ES-I3 (cell line): ENCODE measurements at regions not wholly inside any gene's neighbourhood (a gene's known extent, or its start where the extent isn't known, plus 50 kb on each side); places are given as distances from the start of the nearest gene placed in this dataset.

Source experiments
- H3K36me3 ChIP-seq: 2 replicates; pipeline ENCODE4 v1.6.1; 2013; ENCODE audit warnings: mild to moderate bottlenecking, low read length, control low read depth, moderate library complexity; ENCODE audit not compliant: insufficient read depth
- H3K4me1 ChIP-seq: 2 replicates; pipeline ENCODE4 v1.6.1; 2013; ENCODE audit warnings: mild to moderate bottlenecking, control low read depth, low read length; ENCODE audit not compliant: insufficient read depth
- H3K9ac ChIP-seq: 2 replicates; pipeline ENCODE4 v1.6.1; 2013; ENCODE audit warnings: low read depth, mild to moderate bottlenecking, low read length, moderate library complexity
- H3K9me3 ChIP-seq: 2 replicates; pipeline ENCODE4 v1.6.1; 2013; ENCODE audit warnings: mild to moderate bottlenecking, low read length, moderate library complexity; ENCODE audit not compliant: control insufficient read depth, insufficient read depth

DNA sequence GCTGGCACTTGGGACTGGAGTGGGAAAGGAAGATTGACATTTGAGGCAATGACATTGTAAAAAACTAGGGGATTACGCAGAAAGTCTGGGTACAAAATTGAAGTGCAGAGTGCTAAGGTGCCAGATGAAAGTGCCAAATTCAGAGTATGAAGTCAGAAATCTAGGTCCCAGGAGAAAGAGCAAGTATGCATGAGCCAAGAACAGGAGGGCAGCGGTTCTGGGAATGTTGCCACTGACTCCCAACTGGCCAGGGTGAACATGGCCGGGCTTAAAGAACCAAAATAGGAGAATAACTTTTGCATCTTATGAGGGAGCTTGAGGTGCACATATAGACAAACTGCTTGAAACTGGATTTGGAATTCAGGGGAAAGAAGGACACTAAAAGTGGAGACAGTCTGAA is 495.8 kb upstream of the KLF12 start:
- Histone ChIP-seq H3K9me3 (peaks cover 2% of the 10 kb centered on the region; the same call in 1 of the 2 replicates), H3K9ac (no peak overlapping the region), H3K4me1 (no peaks in the 10 kb centered on the region), H3K36me3 (no peaks in the 10 kb centered on the region)

DNA sequence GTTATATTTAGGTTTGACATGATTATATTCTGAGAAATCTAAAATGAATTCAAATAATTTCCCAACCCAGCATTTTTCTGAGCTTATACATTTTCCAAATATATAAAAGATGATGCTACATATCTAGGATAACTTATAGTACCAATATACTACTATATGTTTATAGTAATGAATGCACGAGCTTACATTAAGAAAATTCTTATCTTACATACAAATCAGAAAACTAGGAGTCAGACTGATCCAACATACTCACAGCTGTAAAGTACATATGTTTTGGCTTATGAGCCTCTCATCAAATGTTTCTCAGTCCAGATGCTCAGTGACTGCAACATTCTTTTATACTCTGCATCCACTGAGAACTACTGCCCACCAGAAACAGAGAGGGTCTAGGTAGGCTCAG is 491.3 kb upstream of the KLF12 start:
- Histone ChIP-seq H3K36me3 (no peaks in the 10 kb centered on the region), H3K9ac (no peak overlapping the region), H3K4me1 (peaks cover 7% of the 10 kb centered on the region; the same call in 1 of the 2 replicates), H3K9me3 (peaks cover 2% of the 10 kb centered on the region)

GRCh38 chr13:74623761-74624160 is 489.6 kb upstream of the KLF12 start:
- Histone ChIP-seq H3K36me3 (no peaks in the 10 kb centered on the region), H3K9ac (no peak overlapping the region), H3K4me1 (peaks cover 7% of the 10 kb centered on the region; the same call in 1 of the 2 replicates), H3K9me3 (no peaks in the 10 kb centered on the region; the same call in 1 of the 2 replicates)

- H3K4me1 ChIP-seq = peaks cover 7% of the 10 kb centered on the region; the same call in 1 of the 2 replicates
- no peaks in the 10 kb centered on the region; the same call in 1 of the 2 replicates for H3K9me3 ChIP-seq
- no peak overlapping the region for H3K9ac ChIP-seq
- no peaks in the 10 kb centered on the region for H3K36me3 ChIP-seq
Measured at GRCh38 chr13:74622284-74622683, 488.1 kb upstream of the KLF12 start.

DNA sequence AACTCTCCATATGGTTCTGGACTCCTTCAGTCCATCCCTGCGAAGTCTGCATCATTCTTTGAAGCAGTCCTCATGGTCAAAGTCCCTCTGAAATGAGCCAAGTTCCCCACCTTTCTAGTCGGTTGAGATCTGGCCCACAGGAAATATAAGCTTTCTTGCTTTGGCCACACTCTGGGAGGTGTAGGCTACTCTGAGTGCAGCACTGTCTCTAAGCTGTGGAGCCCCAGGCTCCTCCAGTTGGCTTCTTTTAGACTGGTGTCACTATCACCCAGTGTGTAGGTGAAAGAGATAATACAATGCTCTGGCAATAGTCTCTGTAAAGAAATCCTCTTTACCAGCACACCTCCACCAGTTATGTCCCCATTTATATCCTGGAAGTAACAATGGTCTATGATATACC is 486.5 kb upstream of the KLF12 start:
- Histone ChIP-seq H3K9ac (no peak overlapping the region), H3K9me3 (no peaks in the 10 kb centered on the region; the same call in 1 of the 2 replicates), H3K4me1 (peaks cover 7% of the 10 kb centered on the region; the same call in 1 of the 2 replicates), H3K36me3 (no peaks in the 10 kb centered on the region)

DNA sequence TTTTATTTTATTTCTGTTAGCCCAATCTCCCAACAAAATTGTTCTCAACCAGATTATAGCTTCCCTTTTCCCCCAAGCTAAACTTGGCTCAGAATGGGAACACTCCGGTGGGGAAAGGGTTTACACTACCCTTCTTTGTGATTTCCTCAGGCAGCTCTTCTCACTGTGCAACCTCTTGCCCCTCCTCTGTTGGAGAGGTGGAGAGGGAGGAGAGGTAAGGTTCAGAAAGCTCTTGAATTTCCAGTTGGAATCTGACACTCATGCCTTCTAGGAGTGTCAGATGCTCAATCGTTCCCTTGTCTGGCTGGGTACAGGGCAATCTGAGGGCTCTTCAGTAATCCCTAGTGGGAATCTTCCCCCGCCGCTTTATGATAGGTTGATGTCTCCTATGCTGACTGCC is 486.1 kb upstream of the KLF12 start:
- Histone ChIP-seq H3K4me1 (peaks cover 7% of the 10 kb centered on the region; the same call in 1 of the 2 replicates), H3K36me3 (no peaks in the 10 kb centered on the region), H3K9me3 (no peaks in the 10 kb centered on the region; the same call in 1 of the 2 replicates), H3K9ac (no peak overlapping the region)

DNA sequence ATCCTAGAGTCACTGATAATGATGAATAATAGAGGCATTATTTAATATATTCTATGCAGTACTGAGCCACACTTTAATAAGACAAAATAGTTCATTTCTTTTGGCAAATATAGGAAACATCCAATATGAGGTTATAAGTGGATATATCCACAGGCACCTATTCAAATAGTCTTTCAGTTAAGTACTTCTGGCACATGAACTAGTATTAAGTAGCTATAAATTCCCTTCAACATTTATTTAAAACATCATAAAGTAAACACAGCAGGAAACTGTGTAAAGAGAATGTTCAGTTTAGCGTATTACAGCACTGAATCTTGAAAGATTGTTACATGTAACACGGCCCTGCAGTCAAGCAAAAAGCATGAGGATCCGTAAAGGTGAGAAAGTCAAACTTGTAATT is 463.3 kb upstream of the KLF12 start:
- H3K36me3 ChIP-seq = no peaks in the 10 kb centered on the region
- peaks cover 4% of the 10 kb centered on the region; the same call in 1 of the 2 replicates for H3K4me1 ChIP-seq
- no peaks in the 10 kb centered on the region for H3K9me3 ChIP-seq
- no peak overlapping the region for H3K9ac ChIP-seq

- Histone ChIP-seq H3K36me3 (no peaks in the 10 kb centered on the region), H3K9me3 (no peaks in the 10 kb centered on the region), H3K4me1 (peaks cover 4% of the 10 kb centered on the region; the same call in 1 of the 2 replicates), H3K9ac (no peak overlapping the region)
Measured at GRCh38 chr13:74596691-74597090, 462.5 kb upstream of the KLF12 start.

DNA sequence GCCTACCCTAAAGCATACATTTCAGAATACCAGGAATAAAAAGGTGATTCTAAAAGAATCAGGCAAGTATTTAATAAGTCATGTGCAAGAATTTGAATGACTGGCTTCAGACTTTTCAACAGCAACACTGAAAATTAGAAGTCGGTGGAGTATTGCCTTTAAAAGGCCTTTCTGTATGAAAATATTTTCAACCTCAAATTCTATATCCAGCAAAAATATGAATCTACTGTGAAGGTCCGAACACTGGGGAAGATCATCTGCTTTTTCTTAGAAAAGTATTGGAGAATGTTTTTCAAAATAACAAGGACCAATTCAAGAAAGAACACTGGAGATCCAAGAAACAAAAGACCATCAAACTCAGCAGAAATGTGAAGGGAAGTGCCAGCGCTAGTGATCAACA is 459.5 kb upstream of the KLF12 start:
- Histone ChIP-seq H3K36me3 (no peaks in the 10 kb centered on the region), H3K9ac (no peak overlapping the region), H3K9me3 (no peaks in the 10 kb centered on the region), H3K4me1 (peaks cover 4% of the 10 kb centered on the region; the same call in 1 of the 2 replicates)

DNA sequence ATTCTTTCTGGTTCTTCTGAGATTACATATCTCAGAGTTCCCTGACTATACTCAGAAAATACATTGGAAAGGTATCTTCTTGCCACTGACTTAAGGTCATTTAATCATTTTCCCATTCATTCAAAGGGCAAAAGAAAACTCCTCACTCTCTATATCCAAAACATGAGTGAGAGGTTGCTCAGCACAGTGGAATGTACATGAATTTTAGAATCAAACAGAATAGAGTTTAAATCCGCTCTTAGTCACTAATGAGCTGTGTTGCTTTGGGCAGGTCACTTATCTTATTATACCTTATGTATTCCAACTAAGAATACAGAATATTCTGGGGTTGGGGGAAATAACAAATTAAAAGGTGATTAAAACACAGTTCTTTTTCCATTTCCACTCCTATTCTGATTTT is 452.6 kb upstream of the KLF12 start:
- Histone ChIP-seq H3K9me3 (no peaks in the 10 kb centered on the region), H3K9ac (no peak overlapping the region), H3K4me1 (no peaks in the 10 kb centered on the region), H3K36me3 (no peaks in the 10 kb centered on the region)

GRCh38 chr13:74576420-74576819 is 442.2 kb upstream of the KLF12 start:
- no peaks in the 10 kb centered on the region for H3K36me3 ChIP-seq
- peak overlapping the region; percentile 46; the same call in 1 of the 2 replicates for H3K9ac ChIP-seq
- 0 out of 2 replicates have a peak, but pooled peaks cover 4% of the 10 kb centered on the region for H3K4me1 ChIP-seq
- H3K9me3 ChIP-seq = no peaks in the 10 kb centered on the region

DNA sequence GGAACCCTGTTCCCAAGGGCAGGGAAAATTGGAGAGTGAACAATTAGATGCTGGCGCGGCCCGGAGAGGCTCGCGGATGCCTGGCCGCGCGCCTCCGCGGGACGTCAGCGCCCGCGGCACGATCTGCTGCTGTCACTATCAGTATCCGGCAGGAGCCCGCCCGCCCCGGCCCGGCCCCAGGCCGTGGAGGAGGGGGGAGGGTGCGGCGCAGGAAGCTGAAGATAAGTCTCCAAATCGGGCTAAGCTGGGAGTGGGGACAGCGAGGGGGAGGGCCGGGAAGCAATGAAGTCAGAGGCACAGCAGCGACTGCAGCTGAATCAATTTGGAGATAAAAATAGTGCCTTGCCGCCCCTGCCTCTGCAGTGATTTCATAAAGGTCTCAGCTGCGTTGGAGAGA is 441.5 kb upstream of the KLF12 start:
- H3K36me3 ChIP-seq = no peaks in the 10 kb centered on the region
- H3K4me1 ChIP-seq = 0 out of 2 replicates have a peak, but pooled peaks cover 6% of the 10 kb centered on the region
- H3K9me3 ChIP-seq = no peaks in the 10 kb centered on the region
- H3K9ac ChIP-seq = peak overlapping the region; percentile 46

DNA sequence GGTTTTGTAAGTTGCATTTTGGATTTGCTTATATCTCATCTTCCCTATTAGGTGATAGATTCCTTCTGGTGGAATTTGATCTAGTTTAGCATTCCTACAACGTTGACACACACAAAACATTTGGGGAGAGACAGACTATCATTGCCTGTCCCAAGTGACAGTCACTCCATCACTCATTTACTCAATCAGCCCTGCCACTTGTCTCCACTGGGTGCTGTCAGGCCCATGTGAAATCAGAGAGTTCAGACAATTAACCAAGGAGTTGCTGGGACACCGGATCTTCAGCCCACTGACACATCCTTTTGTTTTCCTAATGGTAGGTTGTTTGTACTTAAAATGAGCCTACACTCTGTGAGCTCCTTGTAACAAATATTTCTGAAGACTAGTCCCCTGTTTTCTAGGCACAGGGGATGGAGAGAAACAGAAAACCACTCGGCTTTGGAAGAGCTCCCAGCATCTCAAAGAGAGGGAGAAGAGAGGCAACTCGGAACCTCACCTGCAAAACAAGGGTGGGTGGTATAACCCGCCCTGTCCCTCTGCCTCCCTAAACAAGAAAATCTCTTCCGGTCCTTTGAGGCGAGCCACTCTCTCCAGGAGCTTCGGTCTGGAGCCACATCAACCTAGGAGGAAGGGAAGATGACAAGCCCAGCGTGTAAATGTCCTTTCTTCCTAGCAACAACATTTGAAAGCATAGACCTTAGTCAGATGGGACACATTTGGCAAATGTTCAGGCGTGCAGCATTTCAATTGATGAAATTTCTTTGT is 440.9 kb upstream of the KLF12 start:
- Histone ChIP-seq H3K9ac (peak overlapping the region; percentile 46), H3K4me1 (0 out of 2 replicates have a peak, but pooled peaks cover 10% of the 10 kb centered on the region), H3K36me3 (no peaks in the 10 kb centered on the region), H3K9me3 (no peaks in the 10 kb centered on the region)

GRCh38 chr13:74573654-74574053 is 439.4 kb upstream of the KLF12 start:
- Histone ChIP-seq H3K9ac (no peak overlapping the region), H3K36me3 (no peaks in the 10 kb centered on the region), H3K4me1 (0 out of 2 replicates have a peak, but pooled peaks cover 10% of the 10 kb centered on the region), H3K9me3 (no peaks in the 10 kb centered on the region)

DNA sequence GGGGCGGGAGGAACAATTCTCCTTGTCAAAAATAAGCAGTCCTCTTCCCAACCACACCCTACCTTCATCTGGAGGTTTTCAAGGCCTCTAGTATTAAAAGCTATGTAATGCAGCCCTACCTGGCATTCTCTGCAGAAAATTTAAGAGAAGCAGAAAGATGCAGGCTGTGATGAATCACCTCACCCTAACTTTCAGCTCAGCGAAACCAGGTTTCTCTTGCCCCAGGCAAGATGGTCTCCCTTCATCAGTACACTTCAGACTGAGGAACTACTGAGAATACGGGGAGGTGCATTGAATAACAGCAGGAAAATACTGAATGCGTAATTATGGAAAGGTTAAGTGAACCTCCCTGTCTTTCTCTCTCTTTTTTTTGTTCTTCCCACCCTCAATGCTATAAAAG is 437.6 kb upstream of the KLF12 start:
- no peaks in the 10 kb centered on the region for H3K9me3 ChIP-seq
- H3K4me1 ChIP-seq = 0 out of 2 replicates have a peak, but pooled peaks cover 10% of the 10 kb centered on the region
- H3K36me3 ChIP-seq = no peaks in the 10 kb centered on the region
- no peak overlapping the region for H3K9ac ChIP-seq
